Natural killer cell treated with Interleukin-12 subunit alpha and Interleukin-12 subunit beta and Interleukin-15 and Interleukin-18, amount 100 ng/mL, for 72 hours (primary cell): ENCODE measurements at regions not wholly inside any gene's neighbourhood (a gene's known extent, or its start where the extent isn't known, plus 50 kb on each side); places are given as distances from the start of the nearest gene placed in this dataset.
A peak's percentile ranks its signal among the peaks of the same experiment; 100 is the strongest.
"Not testable (repeated sequence)": the region's sequence is repeated elsewhere in the genome, so short reads cannot be mapped to it uniquely, and the experiment has no call there.

Experiments used
- ATAC-seq, 2 donors: fragments of 150-1000 bp; cut with Tn5 transposase in 1 of 2; sonication (Bioruptor Pico), chemical (Tn5 transposase) in 1 of 2; 2 replicates each; pipeline ENCODE4 v1.10.0; 2021
- DNase-seq: peaks from one replicate; pipeline ENCODE4 v3.0.0; 2022; ENCODE audit warnings: low spot score
- H3K27ac Mint-ChIP-seq, 2 donors: 1 replicate in 1 of 2; 2 replicates in 1 of 2; pipeline ENCODE4 v1.8.0; 2022; ENCODE audit warnings: mixed read lengths in 2 of 2, mild to moderate bottlenecking in 1 of 2, moderate library complexity in 1 of 2
- H3K27me3 Mint-ChIP-seq, 2 donors: 1 replicate in 1 of 2; 2 replicates in 1 of 2; pipeline ENCODE4 v1.8.0; 2022; ENCODE audit warnings: mixed read lengths in 2 of 2
- H3K36me3 Mint-ChIP-seq: one replicate; pipeline ENCODE4 v1.8.0; 2022; ENCODE audit warnings: mixed read lengths
- H3K4me1 Mint-ChIP-seq, 2 donors: 1 replicate in 1 of 2; 2 replicates in 1 of 2; pipeline ENCODE4 v1.8.0; 2022; ENCODE audit warnings: low read depth in 2 of 2, mixed read lengths in 2 of 2, mild to moderate bottlenecking in 1 of 2
- H3K4me3 Mint-ChIP-seq: one replicate; pipeline ENCODE4 v1.8.0; 2022; ENCODE audit warnings: mixed read lengths
- H3K9me3 Mint-ChIP-seq: 2 replicates; pipeline ENCODE4 v1.8.0; 2022; ENCODE audit warnings: mixed read lengths

DNA sequence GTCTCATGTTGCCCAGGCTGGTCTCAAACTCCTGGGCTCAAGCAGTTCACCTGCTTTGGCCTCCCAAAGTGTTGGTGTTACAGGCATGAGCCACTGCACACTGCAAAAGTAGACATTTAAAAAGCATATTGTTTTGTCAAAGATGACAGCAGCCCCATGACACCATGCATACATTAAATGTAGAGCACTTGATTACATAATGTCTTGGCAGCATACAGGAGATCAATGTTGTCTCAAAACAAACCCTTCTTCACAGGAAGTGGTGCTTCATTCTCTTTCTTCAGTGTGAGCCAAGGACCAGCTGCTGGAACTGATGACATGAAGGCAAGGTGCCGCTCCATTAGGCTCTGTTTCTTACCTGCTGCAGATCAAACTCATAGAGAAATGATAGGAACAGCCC is 218.4 kb downstream of the KLF6 start:
- peaks cover 0 to 4% of the 10 kb centered on the region in 2 donors for H3K27me3 Mint-ChIP-seq
- H3K4me3 Mint-ChIP-seq, result no peak overlapping the region
- H3K9me3 Mint-ChIP-seq, result no peaks in the 10 kb centered on the region
- ATAC-seq, result peak in 1 of 2 donors; percentile 46
- no peaks in the 10 kb centered on the region for H3K36me3 Mint-ChIP-seq
- peaks cover 13 to 14% of the 10 kb centered on the region in 2 donors for H3K4me1 Mint-ChIP-seq
- DNase-seq, result no peak
- no peak overlapping the region for H3K27ac Mint-ChIP-seq

- H3K9me3 Mint-ChIP-seq, result no peaks in the 10 kb centered on the region
- no peaks in the 10 kb centered on the region for H3K36me3 Mint-ChIP-seq
- H3K4me3 Mint-ChIP-seq, result no peak overlapping the region
Observed at GRCh38 chr10:3564346-3565002, 220.5 kb downstream of the KLF6 start.

GRCh38 chr10:3563298-3563697 is 221.7 kb downstream of the KLF6 start:
- Mint-ChIP-seq H3K9me3 (no peaks in the 10 kb centered on the region), H3K4me1 (peaks cover 9 to 10% of the 10 kb centered on the region in 2 donors), H3K27ac (no peak overlapping the region), H3K27me3 (peaks cover 6 to 12% of the 10 kb centered on the region in 2 donors), H3K4me3 (no peak overlapping the region), H3K36me3 (no peaks in the 10 kb centered on the region)
- no peak for DNase-seq
- peak in 1 of 2 donors; percentile 56 for ATAC-seq

More at GRCh38 chr10:3564346-3565002, 220.5 kb downstream of the KLF6 start:
- peaks cover 0 to under 1% of the 10 kb centered on the region in 2 donors for H3K27me3 Mint-ChIP-seq
- no peak overlapping the region for H3K27ac Mint-ChIP-seq
- peaks cover 13 to 14% of the 10 kb centered on the region in 2 donors for H3K4me1 Mint-ChIP-seq
- no peak for ATAC-seq
- no peak for DNase-seq

GRCh38 chr10:3560628-3561027 is 224.4 kb downstream of the KLF6 start:
- not testable (repeated sequence) for H3K27ac Mint-ChIP-seq, DNase-seq, H3K36me3 Mint-ChIP-seq, H3K4me3 Mint-ChIP-seq, ATAC-seq, H3K4me1 Mint-ChIP-seq, H3K9me3 Mint-ChIP-seq
- H3K27me3 Mint-ChIP-seq, result peaks cover 11 to 15% of the 10 kb centered on the region in 2 donors

GRCh38 chr10:3559527-3559926 is 225.5 kb downstream of the KLF6 start:
- no peak for ATAC-seq
- Mint-ChIP-seq H3K27me3 (peaks cover 11 to 15% of the 10 kb centered on the region in 2 donors), H3K36me3 (no peaks in the 10 kb centered on the region), H3K27ac (no peak overlapping the region), H3K4me3 (no peak overlapping the region), H3K9me3 (no peaks in the 10 kb centered on the region), H3K4me1 (peaks cover 10 to 15% of the 10 kb centered on the region in 2 donors)
- DNase-seq, result no peak

DNA sequence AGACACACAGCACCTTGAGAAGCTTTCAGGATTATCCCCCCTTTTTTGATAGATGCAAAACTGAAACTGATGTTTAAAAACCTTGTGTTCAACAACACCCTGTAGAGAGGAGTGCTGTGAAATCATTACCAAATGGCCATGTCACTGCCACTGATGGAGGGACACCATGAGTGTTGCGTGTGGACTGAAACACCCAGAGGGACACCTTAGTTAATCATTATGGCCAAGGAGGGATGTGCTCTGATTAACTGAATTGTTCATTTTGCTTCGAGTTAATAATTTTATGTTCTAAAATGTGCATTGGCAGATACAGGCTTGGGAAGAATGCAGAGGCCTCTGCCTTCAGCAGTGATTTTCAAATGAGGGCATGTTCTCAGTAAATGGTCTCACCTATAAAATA is 226.0 kb downstream of the KLF6 start:
- peaks cover 15 to 20% of the 10 kb centered on the region in 2 donors for H3K4me1 Mint-ChIP-seq
- no peaks in the 10 kb centered on the region for H3K9me3 Mint-ChIP-seq
- H3K27me3 Mint-ChIP-seq, result peaks cover 11 to 15% of the 10 kb centered on the region in 2 donors
- no peak overlapping the region for H3K4me3 Mint-ChIP-seq
- no peak for ATAC-seq
- no peak for DNase-seq
- no peak overlapping the region for H3K27ac Mint-ChIP-seq
- H3K36me3 Mint-ChIP-seq, result no peaks in the 10 kb centered on the region

GRCh38 chr10:3556191-3557017 is 228.6 kb downstream of the KLF6 start:
- not testable (repeated sequence) for H3K4me3 Mint-ChIP-seq, H3K9me3 Mint-ChIP-seq, DNase-seq, ATAC-seq, H3K36me3 Mint-ChIP-seq
- Mint-ChIP-seq H3K27me3 (peaks cover 11 to 15% of the 10 kb centered on the region in 2 donors), H3K4me1 (peaks cover 17 to 21% of the 10 kb centered on the region in 2 donors), H3K27ac (peak overlapping the region in 1 of 2 donors; percentile 60)

- peak overlapping the region; percentile 70 for H3K4me3 Mint-ChIP-seq
- no peak for DNase-seq
Observed at GRCh38 chr10:3554121-3554522, 230.9 kb downstream of the KLF6 start.

GRCh38 chr10:3552281-3552680 is 232.7 kb downstream of the KLF6 start:
- H3K27ac Mint-ChIP-seq, result no peak overlapping the region
- no peak overlapping the region for H3K4me3 Mint-ChIP-seq
- no peaks in the 10 kb centered on the region for H3K9me3 Mint-ChIP-seq
- H3K36me3 Mint-ChIP-seq, result no peaks in the 10 kb centered on the region
- H3K4me1 Mint-ChIP-seq, result peaks cover 17 to 21% of the 10 kb centered on the region in 2 donors
- DNase-seq, result no peak
- no peak for ATAC-seq
- H3K27me3 Mint-ChIP-seq, result peaks cover 6 to 12% of the 10 kb centered on the region in 2 donors

More at GRCh38 chr10:3554121-3554522, 230.9 kb downstream of the KLF6 start:
- Mint-ChIP-seq H3K4me1 (peaks cover 17 to 21% of the 10 kb centered on the region in 2 donors), H3K36me3 (no peaks in the 10 kb centered on the region), H3K9me3 (no peaks in the 10 kb centered on the region), H3K27me3 (peaks cover 11 to 15% of the 10 kb centered on the region in 2 donors), H3K27ac (peak overlapping the region; percentile 57 to 78)
- ATAC-seq, result peak in 1 of 2 donors; percentile 55

DNA sequence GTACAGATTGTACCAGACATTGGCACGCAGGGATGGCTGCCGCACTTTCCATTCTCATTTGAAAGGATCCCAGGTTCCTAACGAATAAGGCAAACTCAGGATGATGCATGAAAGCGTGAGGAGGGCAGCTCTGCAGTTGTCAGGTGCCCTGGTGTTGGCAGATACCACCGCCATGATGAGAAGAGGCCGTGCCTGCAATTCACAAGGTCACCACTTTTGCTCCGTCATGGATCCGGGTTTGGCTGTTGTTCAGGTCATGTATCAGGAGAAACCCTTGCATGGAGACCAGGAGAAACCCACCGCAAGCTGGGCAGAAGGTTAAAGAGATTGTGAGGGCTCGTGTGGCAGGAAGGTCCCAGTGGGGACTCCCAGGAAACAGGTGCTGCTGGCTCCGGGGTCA is 233.2 kb downstream of the KLF6 start:
- H3K27ac Mint-ChIP-seq, result no peak overlapping the region
- H3K36me3 Mint-ChIP-seq, result peaks cover 2% of the 10 kb centered on the region
- peaks cover 6 to 11% of the 10 kb centered on the region in 2 donors for H3K27me3 Mint-ChIP-seq
- H3K9me3 Mint-ChIP-seq, result peaks cover under 1% of the 10 kb centered on the region
- no peak for DNase-seq
- H3K4me1 Mint-ChIP-seq, result peaks cover 17 to 21% of the 10 kb centered on the region in 2 donors
- ATAC-seq, result no peak
- H3K4me3 Mint-ChIP-seq, result no peak overlapping the region

DNA sequence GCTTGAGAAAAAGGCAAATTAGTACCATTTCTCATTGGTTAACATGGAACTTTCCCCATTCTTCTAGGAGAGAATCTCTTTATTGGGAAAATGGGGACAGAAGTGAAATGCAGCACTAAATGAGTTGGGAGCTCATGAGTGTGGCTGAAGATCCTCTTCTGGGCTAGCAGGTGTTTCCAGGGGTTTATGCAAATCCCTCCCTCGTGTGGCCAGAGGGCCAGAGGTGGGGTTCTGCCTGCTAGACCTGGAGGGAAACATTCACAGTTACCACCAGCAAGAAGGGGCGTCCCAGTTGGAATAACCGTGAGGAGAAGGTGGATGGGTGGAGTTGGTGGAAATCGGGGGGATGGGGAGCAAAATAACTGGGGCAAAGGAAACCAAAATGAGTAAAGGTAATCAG is 235.9 kb downstream of the KLF6 start:
- DNase-seq (no peak), ATAC-seq (no peak)
- Mint-ChIP-seq H3K27me3 (peaks cover 10 to 13% of the 10 kb centered on the region in 2 donors), H3K4me1 (peaks cover 2 to 3% of the 10 kb centered on the region in 2 donors), H3K27ac (no peak overlapping the region), H3K9me3 (peaks cover 3% of the 10 kb centered on the region), H3K36me3 (peaks cover 5% of the 10 kb centered on the region), H3K4me3 (no peak overlapping the region)

DNA sequence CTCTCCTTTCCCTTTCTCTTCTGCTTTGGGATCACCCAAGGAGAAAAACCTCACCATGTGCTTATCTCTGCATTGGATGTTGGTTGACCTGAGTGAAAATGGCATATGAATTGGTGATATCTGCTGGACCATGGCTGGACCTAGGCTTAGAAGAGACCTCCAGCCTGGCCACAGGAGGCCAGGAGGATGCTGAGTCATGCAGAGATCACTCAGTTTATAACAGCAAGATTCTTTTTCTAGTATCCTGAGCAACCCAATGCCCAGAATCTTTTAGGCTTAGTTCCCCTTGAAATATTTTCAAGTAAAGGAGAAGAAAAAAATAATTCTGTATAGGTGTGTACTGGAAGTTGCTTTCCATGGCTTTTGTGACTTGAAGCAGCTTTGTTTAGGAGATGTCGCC is 236.3 kb downstream of the KLF6 start:
- no peak for ATAC-seq

GRCh38 chr10:3548076-3548475 is 236.9 kb downstream of the KLF6 start:
- DNase-seq (no peak), ATAC-seq (no peak)
- Mint-ChIP-seq H3K27me3 (peaks cover 10 to 14% of the 10 kb centered on the region in 2 donors), H3K4me1 (no peaks in the 10 kb centered on the region), H3K36me3 (peaks cover 5% of the 10 kb centered on the region), H3K27ac (no peak overlapping the region), H3K9me3 (peaks cover 3% of the 10 kb centered on the region), H3K4me3 (no peak overlapping the region)

More for the DNA sequence above, 236.3 kb downstream of the KLF6 start:
- Mint-ChIP-seq H3K4me1 (no peaks in the 10 kb centered on the region), H3K4me3 (no peak overlapping the region), H3K27ac (no peak overlapping the region), H3K36me3 (peaks cover 5% of the 10 kb centered on the region), H3K9me3 (peaks cover 3% of the 10 kb centered on the region), H3K27me3 (peaks cover 10 to 14% of the 10 kb centered on the region in 2 donors)
- DNase-seq, result no peak

DNA sequence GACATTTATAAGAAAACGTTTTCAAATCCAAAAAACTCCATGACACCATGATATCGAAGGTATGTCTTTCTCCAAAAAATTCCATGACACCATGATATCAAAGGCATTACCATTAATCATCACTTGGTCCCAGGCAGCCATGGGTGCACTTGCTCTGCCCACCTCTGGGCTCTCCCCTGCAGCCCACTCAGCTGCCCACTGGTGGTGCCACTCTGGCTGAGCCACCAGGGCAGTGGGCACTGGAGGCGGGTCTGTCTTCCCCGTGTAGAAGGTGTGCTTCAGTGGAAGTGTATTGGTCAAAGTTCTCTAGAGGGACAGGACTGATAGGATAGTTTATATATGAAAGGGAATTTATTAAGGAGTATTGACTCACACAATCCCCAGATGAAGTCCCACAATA is 240.4 kb downstream of the KLF6 start:
- Mint-ChIP-seq H3K4me1 (no peaks in the 10 kb centered on the region), H3K36me3 (peaks cover 5% of the 10 kb centered on the region), H3K9me3 (peaks cover 3% of the 10 kb centered on the region), H3K4me3 (no peak overlapping the region), H3K27ac (peak overlapping the region in 1 of 2 donors; percentile 16), H3K27me3 (peaks cover 8 to 14% of the 10 kb centered on the region in 2 donors)
- ATAC-seq, result no peak
- no peak for DNase-seq
